NCI-H2196 treated with DMSO at 0.1 percent for 48 hours (cell line): ENCODE measurements at regions not wholly inside any gene's neighbourhood (a gene's known extent, or its start where the extent isn't known, plus 50 kb on each side); places are given as distances from the start of the nearest gene placed in this dataset.

ENCODE experiments used
- DNase-seq: peaks from one replicate; lab custom pipeline; 2025; ENCODE audit not compliant: unreplicated experiment; lab: John Stamatoyannopoulos, UW

GRCh38 chr3:117964814-117965213, 1069.8 kb downstream of the IGSF11 start:
- no peak for DNase-seq

- DNase-seq: no peak
Observed at GRCh38 chr3:117977504-117978228, 1057.0 kb downstream of the IGSF11 start.

- no peak for DNase-seq
Observed at GRCh38 chr3:117979466-117979865, 1055.2 kb downstream of the IGSF11 start.

- no peak for DNase-seq
Observed at GRCh38 chr3:117987256-117987655, 1047.4 kb downstream of the IGSF11 start.

- DNase-seq: no peak
Observed at GRCh38 chr3:117989982-117990381, 1044.7 kb downstream of the IGSF11 start.

- DNase-seq: no peak
Observed at GRCh38 chr3:117990627-117991026, 1044.0 kb downstream of the IGSF11 start.

GRCh38 chr3:117995842-117996437, 1038.7 kb downstream of the IGSF11 start:
- peak; percentile 27 for DNase-seq

- peak; percentile 75 for DNase-seq
Observed at GRCh38 chr3:117997201-117998049, 1037.2 kb downstream of the IGSF11 start.

- DNase-seq: no peak
Observed at GRCh38 chr3:117998071-117998470, 1036.6 kb downstream of the IGSF11 start.

GRCh38 chr3:118000219-118000618, 1034.4 kb downstream of the IGSF11 start:
- DNase-seq: no peak

- no peak for DNase-seq
Observed at GRCh38 chr3:118001380-118001779, 1033.3 kb downstream of the IGSF11 start.

- no peak for DNase-seq
Observed at GRCh38 chr3:118011910-118012309, 1022.7 kb downstream of the IGSF11 start.

- no peak for DNase-seq
Observed at GRCh38 chr3:118029049-118029448, 1005.6 kb downstream of the IGSF11 start.

GRCh38 chr3:118036215-118036614, 998.4 kb downstream of the IGSF11 start:
- no peak for DNase-seq

GRCh38 chr3:118055381-118055780, 979.3 kb downstream of the IGSF11 start:
- DNase-seq: no peak

GRCh38 chr3:118057086-118057485, 977.6 kb downstream of the IGSF11 start:
- no peak for DNase-seq

GRCh38 chr3:118059096-118059495, 975.5 kb downstream of the IGSF11 start:
- DNase-seq: no peak

- no peak for DNase-seq
Observed at GRCh38 chr3:118067439-118067838, 967.2 kb downstream of the IGSF11 start.

- no peak for DNase-seq
Observed at GRCh38 chr3:118075873-118076272, 958.8 kb downstream of the IGSF11 start.

GRCh38 chr3:118077332-118077731, 957.3 kb downstream of the IGSF11 start:
- DNase-seq: no peak

GRCh38 chr3:118080889-118081288, 953.8 kb downstream of the IGSF11 start:
- DNase-seq: no peak

- no peak for DNase-seq
Observed at GRCh38 chr3:118088696-118089095, 946.0 kb downstream of the IGSF11 start.
